ENCODE measurements at regions not wholly inside any gene's neighbourhood (a gene's known extent, or its start where the extent isn't known, plus 50 kb on each side); places are given as distances from the start of the nearest gene placed in this dataset.
"Not testable (repeated sequence)": the region's sequence is repeated elsewhere in the genome, so short reads cannot be mapped to it uniquely, and the experiment has no call there.

- WGBS (ENCODE audit: insufficient coverage) = 44% methylated on average over 1 of the region's 4 CpGs
- H3K27ac ChIP-seq (ENCODE audit: low read depth, low read length) = no peak overlapping the region
Observed at GRCh38 chr10:60534761-60535389, 145.2 kb upstream of the ANK3 start.

GRCh38 chr10:60532696-60533468 is 143.2 kb upstream of the ANK3 start:
- Histone ChIP-seq H3K4me3 (ENCODE audit: low read depth, low read length) (no peak overlapping the region), H3K9me3 (ENCODE audit: control insufficient read depth, insufficient read depth, low read length) (no peaks in the 10 kb centered on the region), H3K27ac (ENCODE audit: low read depth, low read length) (no peak overlapping the region), H3K27me3 (ENCODE audit: control insufficient read depth, insufficient read depth, low read length) (no peaks in the 10 kb centered on the region), H3K36me3 (ENCODE audit: control insufficient read depth, insufficient read depth, low read length) (no peaks in the 10 kb centered on the region), H3K4me1 (ENCODE audit: control insufficient read depth, insufficient read depth, low read length) (no peaks in the 10 kb centered on the region)
- no peak for DNase-seq (ENCODE audit: low read depth in 4 of 6, low spot score in 6 of 6)
- WGBS (ENCODE audit: insufficient coverage) = 72% methylated on average over 5 of the region's 6 CpGs

More at GRCh38 chr10:60534761-60535389, 145.2 kb upstream of the ANK3 start:
- Histone ChIP-seq H3K27me3 (ENCODE audit: control insufficient read depth, insufficient read depth, low read length) (no peaks in the 10 kb centered on the region), H3K36me3 (ENCODE audit: control insufficient read depth, insufficient read depth, low read length) (no peaks in the 10 kb centered on the region), H3K4me3 (ENCODE audit: low read depth, low read length) (no peak overlapping the region), H3K4me1 (ENCODE audit: control insufficient read depth, insufficient read depth, low read length) (no peaks in the 10 kb centered on the region), H3K9me3 (ENCODE audit: control insufficient read depth, insufficient read depth, low read length) (no peaks in the 10 kb centered on the region)
- peak in 2 of 6 donors; percentile 52 to 66 for DNase-seq (ENCODE audit: low read depth in 4 of 6, low spot score in 6 of 6)

- 100% methylated on average over 1 of the region's 2 CpGs for WGBS (ENCODE audit: insufficient coverage)
- H3K9me3 ChIP-seq (ENCODE audit: control insufficient read depth, insufficient read depth, low read length) = no peaks in the 10 kb centered on the region
- H3K4me3 ChIP-seq (ENCODE audit: low read depth, low read length) = no peak overlapping the region
- no peaks in the 10 kb centered on the region for H3K27me3 ChIP-seq (ENCODE audit: control insufficient read depth, insufficient read depth, low read length)
- H3K36me3 ChIP-seq (ENCODE audit: control insufficient read depth, insufficient read depth, low read length) = no peaks in the 10 kb centered on the region
- no peaks in the 10 kb centered on the region for H3K4me1 ChIP-seq (ENCODE audit: control insufficient read depth, insufficient read depth, low read length)
- DNase-seq (ENCODE audit: low read depth in 4 of 6, low spot score in 6 of 6) = no peak
- H3K27ac ChIP-seq (ENCODE audit: low read depth, low read length) = no peak overlapping the region
Observed at GRCh38 chr10:60531006-60531405, 141.3 kb upstream of the ANK3 start.

GRCh38 chr10:60527676-60528075 is 138.0 kb upstream of the ANK3 start:
- 100% methylated on average over 1 of the region's 2 CpGs for WGBS (ENCODE audit: insufficient coverage)
- no peak for DNase-seq (ENCODE audit: low read depth in 4 of 6, low spot score in 6 of 6)
- Histone ChIP-seq H3K4me1 (ENCODE audit: control insufficient read depth, insufficient read depth, low read length) (no peaks in the 10 kb centered on the region), H3K27ac (ENCODE audit: low read depth, low read length) (no peak overlapping the region), H3K9me3 (ENCODE audit: control insufficient read depth, insufficient read depth, low read length) (no peaks in the 10 kb centered on the region), H3K4me3 (ENCODE audit: low read depth, low read length) (no peak overlapping the region), H3K36me3 (ENCODE audit: control insufficient read depth, insufficient read depth, low read length) (no peaks in the 10 kb centered on the region), H3K27me3 (ENCODE audit: control insufficient read depth, insufficient read depth, low read length) (no peaks in the 10 kb centered on the region)

- 43% methylated on average over 4 of the region's 9 CpGs for WGBS (ENCODE audit: insufficient coverage)
- Histone ChIP-seq H3K4me1 (ENCODE audit: control insufficient read depth, insufficient read depth, low read length) (no peaks in the 10 kb centered on the region), H3K9me3 (ENCODE audit: control insufficient read depth, insufficient read depth, low read length) (no peaks in the 10 kb centered on the region), H3K36me3 (ENCODE audit: control insufficient read depth, insufficient read depth, low read length) (no peaks in the 10 kb centered on the region), H3K4me3 (ENCODE audit: low read depth, low read length) (no peak overlapping the region), H3K27me3 (ENCODE audit: control insufficient read depth, insufficient read depth, low read length) (no peaks in the 10 kb centered on the region), H3K27ac (ENCODE audit: low read depth, low read length) (peak overlapping the region; percentile 58)
- peak in 2 of 6 donors; percentile 24 to 56 for DNase-seq (ENCODE audit: low read depth in 4 of 6, low spot score in 6 of 6)
Observed at GRCh38 chr10:60525716-60526585, 136.3 kb upstream of the ANK3 start.

GRCh38 chr10:60524541-60524940 is 134.9 kb upstream of the ANK3 start:
- no CpG with 5 or more reads among the region's 4 CpGs for WGBS (ENCODE audit: insufficient coverage)
- no peaks in the 10 kb centered on the region for H3K9me3 ChIP-seq (ENCODE audit: control insufficient read depth, insufficient read depth, low read length)
- no peak overlapping the region for H3K4me3 ChIP-seq (ENCODE audit: low read depth, low read length)
- H3K36me3 ChIP-seq (ENCODE audit: control insufficient read depth, insufficient read depth, low read length) = no peaks in the 10 kb centered on the region
- H3K4me1 ChIP-seq (ENCODE audit: control insufficient read depth, insufficient read depth, low read length) = no peaks in the 10 kb centered on the region
- no peak overlapping the region for H3K27ac ChIP-seq (ENCODE audit: low read depth, low read length)
- no peaks in the 10 kb centered on the region for H3K27me3 ChIP-seq (ENCODE audit: control insufficient read depth, insufficient read depth, low read length)
- no peak for DNase-seq (ENCODE audit: low read depth in 4 of 6, low spot score in 6 of 6)

- DNase-seq (ENCODE audit: low read depth in 4 of 6, low spot score in 6 of 6); H3K27me3 ChIP-seq (ENCODE audit: control insufficient read depth, insufficient read depth, low read length); H3K27ac ChIP-seq (ENCODE audit: low read depth, low read length); H3K36me3 ChIP-seq (ENCODE audit: control insufficient read depth, insufficient read depth, low read length); H3K9me3 ChIP-seq (ENCODE audit: control insufficient read depth, insufficient read depth, low read length); H3K4me1 ChIP-seq (ENCODE audit: control insufficient read depth, insufficient read depth, low read length); H3K4me3 ChIP-seq (ENCODE audit: low read depth, low read length): not testable (repeated sequence)
- no CpG with 5 or more reads among the region's 4 CpGs for WGBS (ENCODE audit: insufficient coverage)
Observed at GRCh38 chr10:60523371-60523770, 133.7 kb upstream of the ANK3 start.

GRCh38 chr10:60522617-60523016 is 132.9 kb upstream of the ANK3 start:
- Histone ChIP-seq H3K4me1 (ENCODE audit: control insufficient read depth, insufficient read depth, low read length) (no peaks in the 10 kb centered on the region), H3K27me3 (ENCODE audit: control insufficient read depth, insufficient read depth, low read length) (no peaks in the 10 kb centered on the region), H3K36me3 (ENCODE audit: control insufficient read depth, insufficient read depth, low read length) (no peaks in the 10 kb centered on the region), H3K27ac (ENCODE audit: low read depth, low read length) (no peak overlapping the region), H3K9me3 (ENCODE audit: control insufficient read depth, insufficient read depth, low read length) (no peaks in the 10 kb centered on the region), H3K4me3 (ENCODE audit: low read depth, low read length) (no peak overlapping the region)
- DNase-seq (ENCODE audit: low read depth in 4 of 6, low spot score in 6 of 6) = no peak
- no CpG with 5 or more reads among the region's 2 CpGs for WGBS (ENCODE audit: insufficient coverage)

- no peak overlapping the region for H3K4me3 ChIP-seq (ENCODE audit: low read depth, low read length)
- WGBS (ENCODE audit: insufficient coverage) = 19% methylated on average over 3 of the region's 3 CpGs
Observed at GRCh38 chr10:60521974-60522405, 132.3 kb upstream of the ANK3 start.

More at GRCh38 chr10:60521974-60522405, 132.3 kb upstream of the ANK3 start:
- no peak overlapping the region for H3K27ac ChIP-seq (ENCODE audit: low read depth, low read length)
- H3K36me3 ChIP-seq (ENCODE audit: control insufficient read depth, insufficient read depth, low read length) = no peaks in the 10 kb centered on the region
- no peaks in the 10 kb centered on the region for H3K4me1 ChIP-seq (ENCODE audit: control insufficient read depth, insufficient read depth, low read length)
- H3K27me3 ChIP-seq (ENCODE audit: control insufficient read depth, insufficient read depth, low read length) = no peaks in the 10 kb centered on the region
- no peaks in the 10 kb centered on the region for H3K9me3 ChIP-seq (ENCODE audit: control insufficient read depth, insufficient read depth, low read length)
- peak in 2 of 6 donors; percentile 27 to 78 for DNase-seq (ENCODE audit: low read depth in 4 of 6, low spot score in 6 of 6)

All from spinal cord (tissue), 9 donors.